HG02588 (cell line): ENCODE measurements at regions not wholly inside any gene's neighbourhood (a gene's known extent, or its start where the extent isn't known, plus 50 kb on each side); places are given as distances from the start of the nearest gene placed in this dataset.
"Not testable (repeated sequence)": the region's sequence is repeated elsewhere in the genome, so short reads cannot be mapped to it uniquely, and the experiment has no call there.

Experiments used
- ATAC-seq: cut with Tn5 transposase; IDR thresholded peaks from one replicate; pipeline ENCODE4 v1.9.1; 2021; ENCODE audit warnings: mild to moderate bottlenecking, moderate library complexity; ENCODE audit not compliant: unreplicated experiment

DNA sequence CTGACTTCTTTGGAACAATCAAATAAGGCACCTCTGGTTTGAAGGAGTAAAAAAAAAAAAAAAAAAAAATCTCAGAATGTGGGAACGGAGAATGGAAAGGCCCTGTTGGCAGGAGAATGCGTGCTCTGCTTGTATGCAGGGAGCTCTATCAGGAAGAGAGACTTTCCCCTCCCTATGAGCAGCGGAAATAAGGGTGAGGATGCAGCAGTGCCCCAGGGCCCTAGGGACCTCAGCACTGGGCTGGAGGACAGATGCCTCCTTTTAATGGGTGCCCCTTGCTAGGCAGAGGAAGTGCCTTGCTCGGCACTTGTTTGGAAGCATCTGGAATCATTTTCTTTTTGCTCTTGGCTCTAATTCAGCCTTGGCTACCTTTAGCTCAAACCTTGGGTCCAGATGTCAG is 283.4 kb upstream of the NBPF12 start:
- ATAC-seq: not testable (repeated sequence)

DNA sequence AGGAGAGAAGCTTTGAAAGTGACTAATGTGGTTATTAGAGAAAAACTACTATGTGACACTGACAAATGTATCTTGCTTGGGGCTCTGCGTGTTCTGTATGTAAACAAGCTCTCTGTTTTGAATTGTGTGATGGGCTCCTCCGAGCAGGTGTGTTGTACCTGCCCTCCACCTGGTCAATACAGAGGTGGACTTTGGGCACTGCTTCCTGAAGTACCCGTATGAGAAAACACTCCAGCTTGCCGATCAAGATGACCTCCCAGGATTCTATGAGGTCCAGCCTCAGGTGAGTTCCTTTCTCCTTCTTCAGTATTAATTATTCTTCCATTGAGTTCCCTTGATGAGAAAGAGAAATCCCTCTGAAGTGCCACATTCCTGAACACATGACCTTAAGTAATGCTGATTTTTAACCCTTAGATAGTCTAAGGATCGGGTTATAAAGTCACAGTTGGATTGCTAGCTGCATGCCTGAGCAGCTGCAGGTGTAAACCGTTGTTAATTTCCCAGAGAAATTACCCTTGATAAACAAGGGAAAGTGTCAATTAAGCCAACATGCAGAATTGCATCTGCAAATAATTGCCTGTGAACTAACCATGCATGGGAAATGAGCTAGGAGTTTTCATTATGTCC is 292.0 kb upstream of the NBPF12 start:
- ATAC-seq: not testable (repeated sequence)

DNA sequence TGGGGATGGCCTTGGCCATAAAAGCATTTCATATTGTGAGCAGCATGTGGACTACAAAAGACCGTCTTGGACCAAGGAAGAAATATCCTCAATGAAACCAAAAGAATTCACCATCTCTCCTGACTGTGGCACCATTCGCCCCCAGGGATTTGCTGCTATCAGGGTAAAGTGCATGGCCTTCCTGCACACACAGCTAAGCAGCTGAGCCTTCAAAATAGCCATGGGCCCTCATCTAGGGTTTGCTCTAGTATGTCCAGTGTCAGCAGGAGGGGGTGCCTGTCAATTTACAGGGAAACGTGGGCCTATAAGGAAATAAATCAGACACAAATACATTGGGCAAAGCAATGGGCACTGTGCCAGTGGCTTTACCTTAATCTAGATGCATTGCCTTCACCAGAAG is 296.6 kb upstream of the NBPF12 start:
- not testable (repeated sequence) for ATAC-seq

DNA sequence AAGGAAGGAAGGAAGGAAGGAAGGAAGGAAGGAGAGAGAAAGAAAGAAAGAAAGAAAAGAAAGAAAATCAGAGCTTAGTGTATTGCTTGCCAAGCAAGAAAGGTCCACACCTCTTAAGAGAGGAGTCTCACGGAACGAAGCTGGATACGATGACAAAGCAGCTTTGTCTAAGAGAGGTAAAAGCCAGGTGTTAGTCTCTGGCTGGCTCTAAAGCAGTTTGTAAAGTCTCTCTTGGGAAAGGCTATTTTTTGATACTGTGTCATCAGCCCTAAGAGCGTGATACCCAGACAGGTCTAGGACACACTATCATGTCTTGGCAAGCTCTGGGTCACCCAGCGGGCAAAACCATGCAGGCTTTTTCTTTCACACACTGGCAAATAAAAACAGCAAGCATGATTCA is 297.5 kb upstream of the NBPF12 start:
- not testable (repeated sequence) for ATAC-seq

DNA sequence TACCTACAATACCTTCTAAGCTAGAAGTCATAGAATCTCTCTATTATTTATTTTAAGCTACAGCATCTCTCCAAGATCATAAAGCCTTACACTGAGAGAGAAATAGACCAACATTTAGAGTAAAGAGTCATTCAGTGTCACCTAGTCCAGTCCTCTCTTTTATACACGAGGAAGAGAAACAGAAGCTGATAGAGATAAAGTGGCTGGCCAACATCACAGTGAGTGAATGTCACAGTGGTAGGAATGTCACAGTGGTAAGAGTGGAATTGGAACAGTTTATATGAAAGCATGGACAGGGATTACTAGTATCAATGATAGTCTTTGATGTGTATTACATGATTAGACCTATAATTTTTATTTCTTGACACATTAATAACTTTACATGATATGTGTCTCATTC is 307.8 kb upstream of the NBPF12 start:
- not testable (repeated sequence) for ATAC-seq

DNA sequence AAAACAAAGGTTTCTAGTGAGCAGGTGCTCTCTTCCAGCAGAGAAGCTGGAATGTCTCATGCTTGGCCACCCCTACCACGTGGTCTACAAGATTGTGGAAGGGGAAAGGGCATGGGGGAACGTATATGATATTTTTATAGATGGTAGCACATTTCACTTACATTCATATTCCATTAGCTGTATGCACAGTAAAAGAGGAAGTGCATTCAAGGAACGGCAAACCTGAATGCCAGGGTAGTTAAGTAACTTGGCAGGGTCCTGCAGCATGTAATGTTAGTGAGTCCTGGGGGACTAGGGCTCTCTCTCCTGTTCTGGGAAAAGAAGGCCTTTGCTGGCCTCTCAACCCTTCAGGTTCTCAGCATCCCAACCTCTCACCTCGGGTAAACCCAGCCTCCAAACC is 319.5 kb upstream of the NBPF12 start:
- ATAC-seq: not testable (repeated sequence)

DNA sequence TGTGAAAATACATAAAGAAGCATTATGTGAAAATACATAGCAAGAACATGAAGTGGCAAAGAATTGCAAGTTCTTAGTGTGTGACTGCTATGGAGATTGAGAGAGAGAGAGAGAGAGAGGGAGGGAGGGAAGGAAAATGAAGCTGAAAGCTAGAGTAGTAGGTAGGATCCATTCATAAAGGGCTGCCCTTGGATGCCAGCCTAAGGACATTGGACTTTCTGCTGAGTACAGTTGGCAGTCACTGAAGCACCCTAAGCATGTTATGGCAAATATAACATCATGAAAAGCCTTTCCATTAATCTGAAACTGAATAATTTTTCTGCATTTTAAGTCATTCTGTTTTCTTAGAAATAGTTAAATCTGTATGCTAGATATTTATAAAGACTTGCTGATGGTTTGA is 333.4 kb upstream of the NBPF12 start:
- ATAC-seq: not testable (repeated sequence)

DNA sequence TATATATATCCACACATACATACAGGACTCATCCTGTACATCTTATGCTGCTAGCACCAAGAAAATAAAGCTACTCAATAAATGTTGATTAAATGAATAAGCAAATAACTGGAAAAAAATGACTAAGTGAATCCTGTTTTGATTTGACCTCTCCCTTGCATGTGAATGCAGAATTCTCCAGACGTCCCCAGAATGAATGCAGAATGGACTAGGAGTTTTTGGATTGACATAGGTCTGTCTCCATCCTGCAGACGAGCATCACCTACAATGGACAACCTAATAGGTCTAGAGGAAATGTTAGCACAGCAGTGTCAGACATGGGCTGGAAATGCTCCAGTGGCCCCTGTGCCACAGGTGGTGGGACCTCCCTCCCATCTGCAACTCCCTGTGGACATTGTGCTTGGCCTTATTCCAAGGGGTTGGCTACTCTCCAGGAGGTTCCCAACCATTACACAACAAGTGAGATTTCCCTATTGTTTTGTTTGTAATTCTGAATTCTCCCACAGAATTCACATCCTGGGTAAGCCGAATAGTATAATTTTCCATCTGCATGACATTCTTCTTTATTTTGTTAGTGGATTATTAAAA is 337.3 kb upstream of the NBPF12 start:
- not testable (repeated sequence) for ATAC-seq

DNA sequence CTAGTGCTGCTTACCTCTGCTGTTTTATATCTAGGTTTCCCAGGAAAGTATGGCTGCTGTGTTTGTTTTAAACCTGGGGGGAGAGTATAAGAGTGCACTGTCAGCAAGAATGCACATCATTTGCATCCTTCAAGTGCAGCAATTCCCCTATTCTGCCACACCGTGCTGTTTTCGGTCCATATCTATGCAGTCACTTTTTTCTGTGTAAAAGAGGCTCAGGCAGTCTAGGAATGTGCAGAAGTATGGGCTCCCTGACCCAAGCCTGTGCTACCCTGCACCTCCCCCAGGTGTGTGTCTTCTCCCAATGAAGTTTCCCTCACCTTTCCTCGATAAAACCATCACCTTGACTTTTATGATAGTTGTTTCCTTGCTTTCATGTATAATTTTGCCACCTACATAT is 338.2 kb upstream of the NBPF12 start:
- not testable (repeated sequence) for ATAC-seq

DNA sequence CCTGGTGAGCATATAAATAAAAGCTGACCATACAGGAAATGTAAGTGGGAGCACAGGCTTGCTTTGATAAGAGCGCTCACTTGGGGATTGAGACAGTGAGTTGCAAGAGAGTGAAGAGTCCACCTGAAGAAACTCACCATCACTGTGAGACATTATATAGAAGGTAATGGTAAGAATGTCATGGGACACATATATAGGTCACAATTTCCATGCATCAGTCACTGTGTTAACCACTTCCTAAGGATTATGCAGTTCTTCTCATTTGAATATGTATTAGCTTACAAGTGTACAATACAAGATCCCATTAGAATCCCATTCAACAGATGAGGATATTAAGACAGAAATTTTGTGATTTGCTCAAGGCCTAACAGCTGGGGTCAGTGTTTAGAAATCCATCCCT is 352.4 kb upstream of the NOTCH2NLA start:
- ATAC-seq: not testable (repeated sequence)

DNA sequence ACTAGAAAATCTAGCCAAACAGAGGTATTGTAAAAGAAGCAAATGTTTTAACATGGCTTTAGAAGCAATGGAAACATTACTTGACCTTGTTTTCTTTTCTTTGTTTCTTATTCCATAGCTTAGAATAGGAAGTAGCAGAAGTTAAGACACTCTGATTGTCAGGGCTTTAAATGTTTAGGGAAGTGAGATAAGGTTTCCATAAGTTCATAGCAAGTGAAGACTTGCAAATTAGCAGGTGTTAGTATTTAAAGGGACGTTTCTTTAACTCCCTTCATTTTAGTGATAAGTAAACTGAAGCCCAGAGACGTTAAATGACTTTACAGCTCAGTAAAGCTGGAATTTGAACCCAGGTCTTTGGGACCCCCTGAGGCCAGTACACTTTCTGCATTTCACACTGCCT is 338.7 kb upstream of the NOTCH2NLA start:
- not testable (repeated sequence) for ATAC-seq

DNA sequence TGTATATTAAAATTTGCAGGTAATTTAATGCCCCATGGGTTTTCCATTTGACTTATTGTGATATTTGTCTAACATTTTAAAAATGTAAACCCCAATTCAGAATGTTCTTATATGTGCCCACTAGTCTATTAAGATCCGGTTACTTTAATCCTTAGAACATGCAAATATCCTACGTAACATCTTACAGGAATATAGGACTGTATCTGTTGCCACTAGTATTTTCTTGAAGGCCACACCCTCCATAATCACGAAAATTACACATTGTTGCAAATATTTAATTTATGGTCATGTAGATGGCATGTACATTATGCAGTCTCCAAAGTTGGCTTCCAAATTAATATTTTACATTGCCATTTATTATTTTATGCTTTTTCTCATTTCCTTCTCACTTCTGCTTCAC is 329.2 kb upstream of the NOTCH2NLA start:
- ATAC-seq: not testable (repeated sequence)

DNA sequence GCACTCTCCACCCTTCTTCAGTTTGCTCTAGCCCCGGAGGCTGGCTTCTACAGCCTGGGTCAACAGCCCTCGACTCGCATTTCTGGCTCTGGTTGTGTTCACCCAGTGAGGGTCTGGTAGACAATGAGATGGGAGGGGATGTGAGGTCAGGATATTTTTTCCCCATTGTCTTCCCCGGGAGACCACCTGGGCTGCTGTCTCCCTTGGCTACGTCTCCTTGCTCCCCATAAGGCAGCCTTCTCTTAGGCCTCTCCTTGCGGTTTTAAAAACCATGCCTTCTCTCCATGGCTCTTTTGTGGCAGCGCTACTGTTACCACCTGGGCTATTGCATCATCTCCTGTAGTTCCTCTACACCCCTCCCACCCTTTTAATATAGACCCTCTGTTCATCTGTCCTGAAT is 327.6 kb upstream of the NOTCH2NLA start:
- ATAC-seq: not testable (repeated sequence)

DNA sequence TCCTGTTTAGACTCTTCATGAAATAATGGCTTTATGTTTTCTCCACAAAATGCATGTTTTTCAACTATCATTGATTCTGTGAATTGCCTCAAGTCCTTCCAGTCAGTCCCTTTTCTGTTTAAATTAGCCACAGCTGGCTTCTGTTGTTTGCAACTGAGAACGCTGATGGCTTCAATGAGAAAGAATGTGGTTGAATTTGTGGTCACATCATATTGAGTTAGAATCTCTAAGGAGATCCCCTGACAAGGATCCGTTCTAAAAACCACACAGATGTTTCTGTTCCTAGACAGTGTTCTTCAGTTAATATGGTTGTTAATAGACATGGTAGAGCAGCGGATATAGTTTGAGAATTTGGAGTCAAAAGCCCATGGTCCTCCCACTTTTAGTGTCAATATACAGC is 323.6 kb upstream of the NOTCH2NLA start:
- ATAC-seq: not testable (repeated sequence)

DNA sequence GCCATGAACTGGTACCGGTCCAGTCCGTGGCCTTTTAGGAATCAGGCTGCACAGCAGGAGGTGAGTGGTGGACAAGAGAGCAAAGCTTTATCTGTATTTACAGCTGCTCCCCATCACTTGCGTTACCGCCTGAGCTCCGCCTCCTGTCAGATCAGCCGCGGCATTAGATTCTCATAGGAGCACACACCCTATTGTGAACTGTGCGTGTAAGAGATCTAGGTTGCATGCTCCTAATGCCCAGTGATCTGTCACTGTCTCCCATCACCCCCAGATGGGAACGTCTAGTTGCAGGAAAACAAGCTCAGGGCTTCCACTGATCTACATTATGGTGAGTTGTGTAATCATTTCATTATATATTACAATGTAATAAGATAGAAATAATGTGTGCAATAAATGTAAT is 319.9 kb upstream of the NOTCH2NLA start:
- ATAC-seq: not testable (repeated sequence)

DNA sequence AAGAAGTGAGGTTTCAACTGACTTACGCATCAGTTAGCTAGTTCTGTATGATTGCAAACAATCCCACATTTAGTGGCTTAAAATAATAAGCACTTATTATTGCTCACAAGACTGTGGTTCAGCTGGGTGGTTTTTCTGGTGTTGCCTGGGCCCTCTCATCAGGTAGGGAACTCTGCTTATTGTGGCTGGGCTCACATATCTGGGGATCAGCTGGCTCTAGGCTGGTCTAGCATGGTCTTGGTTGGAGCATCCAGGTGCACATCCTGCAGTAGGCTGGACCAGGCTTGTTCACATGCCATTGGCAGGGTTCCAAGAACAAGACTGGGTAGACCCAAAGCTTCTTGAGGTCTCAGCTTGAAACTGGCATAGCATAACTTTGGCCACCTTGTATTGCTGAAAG is 317.4 kb upstream of the NOTCH2NLA start:
- not testable (repeated sequence) for ATAC-seq

DNA sequence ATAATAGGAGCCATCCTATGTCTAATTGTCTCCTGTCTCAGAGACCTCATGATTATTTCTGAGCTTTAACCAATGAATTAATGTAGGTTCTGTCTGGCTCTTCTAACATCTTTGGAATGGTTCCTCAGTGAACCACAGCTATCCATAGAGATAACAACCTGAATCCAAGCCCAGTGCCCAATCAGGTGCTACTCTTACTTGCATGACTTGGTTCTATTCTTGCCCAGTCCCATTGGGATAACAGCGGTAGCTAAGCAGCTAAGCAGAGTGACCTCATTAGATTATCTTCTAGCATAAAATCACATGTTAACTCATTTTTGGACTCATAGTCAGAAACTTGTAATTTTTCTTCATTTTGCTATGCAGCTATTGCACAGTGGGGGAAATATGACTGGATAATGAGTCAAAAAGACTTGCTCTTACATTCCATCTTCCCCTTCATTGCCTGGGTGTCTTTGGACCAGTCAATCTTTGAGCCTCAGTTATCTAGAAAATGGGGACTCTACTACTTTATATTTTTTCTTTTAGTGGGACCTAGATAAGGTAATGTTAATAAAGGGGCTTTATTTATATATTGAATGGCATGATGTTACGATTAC is 309.1 kb upstream of the NOTCH2NLA start:
- not testable (repeated sequence) for ATAC-seq

DNA sequence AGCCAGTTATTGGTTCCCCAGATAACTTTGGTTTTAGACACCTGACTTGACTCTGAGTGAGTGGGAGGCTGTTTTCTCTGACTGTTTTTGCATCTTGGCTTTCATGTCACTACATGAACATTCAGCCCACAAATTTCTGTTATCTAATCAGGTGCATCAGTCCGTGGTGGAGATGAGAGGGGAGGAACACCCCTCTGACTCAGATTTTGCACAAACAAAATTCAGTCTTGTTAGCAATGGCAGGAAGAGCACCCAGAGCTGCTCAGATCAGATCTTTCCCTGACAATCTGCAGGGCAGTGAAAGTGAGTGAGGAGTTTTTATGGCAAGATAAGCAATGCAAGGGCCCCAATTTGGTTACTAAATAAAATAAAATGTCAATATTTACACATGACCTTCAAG is 307.2 kb upstream of the NOTCH2NLA start:
- not testable (repeated sequence) for ATAC-seq

DNA sequence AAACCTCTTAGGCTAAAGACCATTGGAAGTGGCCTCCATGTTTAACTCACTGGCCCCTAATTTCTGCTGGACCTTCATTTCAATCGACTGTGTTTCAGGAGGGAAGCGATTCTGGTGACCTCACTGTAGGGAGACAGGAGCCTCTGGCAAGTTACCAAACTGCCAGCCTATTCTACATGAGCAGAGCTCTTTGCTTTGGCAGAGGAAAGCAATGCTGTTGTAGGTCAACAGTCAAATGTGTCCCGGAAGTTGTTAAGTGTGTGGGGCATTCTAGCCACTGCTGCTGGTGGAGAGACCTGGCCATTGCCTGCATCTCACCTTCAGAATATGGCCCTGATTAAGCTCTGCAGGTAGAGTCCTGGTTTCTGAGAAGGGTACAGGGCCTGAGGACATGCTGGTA is 306.8 kb upstream of the NOTCH2NLA start:
- ATAC-seq: not testable (repeated sequence)

DNA sequence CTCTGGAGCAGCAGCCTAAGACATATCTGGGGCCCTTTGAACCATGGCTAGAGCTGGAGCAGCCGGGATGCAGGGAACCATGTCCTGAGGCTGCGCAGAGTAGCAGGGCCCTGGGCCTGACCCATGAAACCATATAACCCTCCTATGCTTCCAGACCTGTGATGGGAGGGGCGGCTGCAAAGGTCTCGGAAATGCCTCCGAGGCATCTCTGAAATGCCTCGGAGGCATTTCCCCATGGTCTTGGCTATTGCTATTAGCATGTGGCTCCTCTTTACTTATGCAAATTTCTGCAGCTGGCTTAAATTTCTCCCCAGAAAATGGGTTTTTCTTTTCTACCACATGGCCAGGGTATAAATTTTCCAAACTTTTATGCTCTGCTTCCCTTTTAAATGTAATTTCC is 302.1 kb upstream of the NOTCH2NLA start:
- not testable (repeated sequence) for ATAC-seq

DNA sequence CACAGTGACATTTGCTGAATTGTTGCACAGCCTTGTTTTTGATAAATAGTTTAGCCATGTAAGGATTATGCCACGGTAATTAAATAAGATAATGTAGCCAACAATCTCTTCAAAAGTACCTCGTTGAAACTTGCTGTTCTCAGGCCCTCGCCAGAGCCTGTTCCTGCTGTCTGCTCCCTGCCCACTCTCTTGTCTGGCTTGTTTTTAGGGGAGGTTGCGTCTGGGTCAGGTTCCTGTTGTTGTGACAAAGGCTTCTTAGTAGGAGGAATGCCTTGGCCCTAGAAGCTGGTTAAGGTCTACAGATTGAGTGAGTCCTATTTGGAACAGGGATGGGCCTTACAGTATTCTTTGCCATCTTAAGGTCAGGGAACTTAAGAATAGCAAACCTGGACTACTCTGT is 294.0 kb upstream of the NOTCH2NLA start:
- ATAC-seq: not testable (repeated sequence)

DNA sequence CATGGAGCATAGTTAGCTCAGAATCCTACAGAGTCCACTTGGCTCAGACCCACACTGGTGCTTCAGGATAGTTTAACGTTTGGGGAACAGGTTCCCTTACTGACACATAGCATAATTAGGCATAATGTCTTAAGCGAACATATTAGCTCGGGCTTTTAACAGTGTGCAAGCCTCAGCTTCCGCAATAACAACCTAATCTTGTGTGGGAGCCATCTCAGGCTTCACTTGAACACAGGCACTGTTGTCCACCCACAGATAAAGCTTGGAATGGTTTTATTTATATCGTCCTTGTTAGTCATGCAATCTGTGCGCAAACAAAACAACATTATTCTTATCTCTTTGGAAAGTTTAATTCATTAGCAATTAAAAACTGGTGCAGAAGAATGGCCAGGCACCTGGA is 293.5 kb upstream of the NOTCH2NLA start:
- ATAC-seq: not testable (repeated sequence)
